ENCODE measurements at regions not wholly inside any gene's neighbourhood (a gene's known extent, or its start where the extent isn't known, plus 50 kb on each side); places are given as distances from the start of the nearest gene placed in this dataset.
"Not testable (repeated sequence)": the region's sequence is repeated elsewhere in the genome, so short reads cannot be mapped to it uniquely, and the experiment has no call there.

DNA sequence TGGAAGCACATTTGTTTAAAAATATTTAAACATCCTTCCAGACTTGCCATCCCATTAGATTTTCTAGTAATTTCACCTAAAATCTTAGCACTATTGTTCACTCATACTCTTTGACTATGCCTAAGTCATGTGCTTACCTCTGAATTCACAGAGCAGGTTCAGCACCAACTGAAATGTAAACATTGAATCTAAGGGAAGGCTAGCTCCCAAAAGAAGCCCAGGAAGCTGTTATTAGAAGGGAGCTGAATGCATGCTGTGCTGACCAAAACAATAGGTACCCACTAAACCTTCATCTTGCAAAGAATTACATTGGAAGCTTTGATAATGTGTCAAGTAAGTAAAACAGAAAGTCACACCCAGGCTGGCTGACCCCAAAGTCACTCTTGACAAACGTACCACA, 571.3 kb downstream of the GABRG2 start:
- DNase-seq, result no peak

DNA sequence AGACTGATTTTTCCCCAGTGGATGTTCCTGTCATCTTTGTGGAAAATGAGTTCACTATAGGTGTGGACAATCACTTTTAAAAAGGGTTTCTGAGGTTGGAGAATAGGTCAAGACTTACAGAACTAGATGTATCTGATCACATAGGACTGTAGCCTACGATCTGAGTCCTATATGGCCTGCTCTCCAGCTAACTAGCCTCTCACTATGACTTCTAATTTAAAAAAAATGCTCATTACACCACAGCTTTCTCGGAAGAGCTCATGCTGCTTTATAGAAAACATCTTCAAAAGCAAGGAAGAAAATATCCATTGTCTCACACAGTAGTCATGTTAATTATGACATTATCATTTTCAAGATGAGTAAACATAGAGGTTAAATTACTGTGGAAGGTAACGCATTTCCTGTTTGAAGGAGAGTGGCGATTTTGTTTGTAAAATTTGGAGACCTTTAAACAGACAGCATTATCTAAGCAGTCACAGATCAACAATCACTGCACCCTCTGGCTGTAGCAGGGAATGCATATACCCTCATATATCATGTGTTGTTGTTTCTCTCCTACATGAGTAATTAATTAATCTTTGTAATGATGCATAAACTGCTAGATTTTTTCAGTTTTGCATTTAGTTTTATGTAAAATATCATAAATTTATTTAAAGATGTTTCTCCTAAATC, 573.7 kb downstream of the GABRG2 start:
- DNase-seq, result no peak

DNA sequence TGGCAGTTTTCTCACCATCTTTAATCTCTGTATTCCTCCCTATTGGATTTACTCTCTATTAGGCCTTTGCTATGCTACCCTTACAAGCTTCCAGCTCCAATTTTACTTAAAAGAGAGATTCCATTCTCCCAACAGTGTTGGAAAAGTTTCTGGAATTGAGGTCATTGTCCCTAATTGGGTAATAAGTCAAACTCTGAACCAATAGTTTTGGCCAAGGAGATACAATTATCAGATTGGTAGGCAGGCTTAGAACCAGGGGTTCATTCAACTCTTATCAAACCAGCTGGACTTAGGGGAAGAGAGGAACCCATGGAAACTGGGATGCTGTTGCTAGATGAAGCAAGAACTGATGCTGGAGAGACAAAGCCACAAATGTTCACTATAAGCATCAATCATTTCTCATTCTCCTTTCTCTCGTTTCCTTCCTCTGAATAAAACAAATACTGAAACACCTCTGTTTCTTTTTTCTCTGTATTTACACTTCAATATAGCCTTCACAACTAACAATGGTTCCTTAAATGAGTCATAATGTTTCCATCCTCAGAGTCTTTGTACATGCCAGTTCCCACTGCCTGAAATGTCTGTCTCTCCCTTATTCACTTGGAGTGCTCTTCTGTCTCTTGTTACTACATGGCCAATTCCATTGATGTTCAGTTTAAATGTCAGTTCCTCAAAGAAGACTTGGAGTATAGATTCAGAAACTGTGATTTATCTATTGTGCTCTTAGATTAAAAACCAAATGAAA, 587.3 kb downstream of the GABRG2 start:
- no peak for DNase-seq

DNA sequence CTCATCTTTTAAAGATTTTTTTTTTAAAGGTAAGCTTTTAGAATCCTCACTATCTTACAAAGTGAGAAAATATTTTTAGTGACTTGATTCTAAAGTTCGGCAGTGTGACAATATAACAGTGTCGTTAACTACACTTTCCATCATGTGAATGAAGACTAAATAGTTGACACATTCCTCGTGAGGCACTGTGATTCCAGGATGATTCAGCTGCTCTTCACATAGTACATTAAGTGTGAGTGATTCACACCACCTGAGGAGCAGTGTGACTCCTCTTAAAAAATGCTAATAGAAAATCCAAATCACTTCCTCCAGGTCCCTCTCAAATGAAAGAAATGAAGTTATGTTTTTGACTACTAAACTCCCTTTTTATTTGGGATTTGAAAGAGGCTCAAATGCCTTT, 589.5 kb downstream of the GABRG2 start:
- no peak for DNase-seq

DNA sequence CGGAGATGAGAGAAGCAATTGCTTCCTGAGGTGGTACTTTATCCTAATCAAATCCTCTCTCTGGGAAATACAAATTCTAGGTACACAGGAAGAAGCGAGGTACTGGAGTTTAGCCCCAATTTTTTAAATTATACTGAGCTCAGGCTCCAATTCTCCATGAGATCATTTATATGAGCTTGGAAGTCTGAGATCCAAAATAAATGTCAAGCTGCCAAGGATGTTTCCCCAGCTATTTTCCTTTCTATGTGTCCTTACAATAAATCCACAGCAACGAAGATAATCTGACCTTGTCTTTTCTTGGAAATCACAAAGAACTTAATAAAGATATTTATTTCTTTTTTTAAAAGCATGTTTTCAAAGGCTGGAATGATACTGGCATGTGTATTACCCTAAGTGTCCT, 597.3 kb downstream of the GABRG2 start:
- DNase-seq, result no peak

DNA sequence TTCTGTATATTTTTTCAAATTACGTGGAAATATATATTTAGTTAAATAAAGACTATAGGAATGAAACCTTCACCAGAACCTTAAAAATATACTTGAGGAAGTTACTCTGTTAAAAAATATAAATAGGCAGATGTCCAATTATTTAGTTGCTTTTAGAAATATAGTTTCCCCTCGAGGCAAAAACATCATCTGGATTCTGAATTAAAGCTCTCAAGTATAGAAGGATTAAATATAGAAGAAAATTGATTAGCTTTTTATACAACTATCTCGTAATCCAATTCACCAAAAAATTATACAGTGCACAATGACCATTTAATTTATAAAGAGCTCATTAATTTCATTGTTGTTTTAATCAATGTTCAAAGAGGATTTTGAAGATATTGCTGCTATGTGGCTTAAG, 601.4 kb downstream of the GABRG2 start:
- DNase-seq, result no peak

DNA sequence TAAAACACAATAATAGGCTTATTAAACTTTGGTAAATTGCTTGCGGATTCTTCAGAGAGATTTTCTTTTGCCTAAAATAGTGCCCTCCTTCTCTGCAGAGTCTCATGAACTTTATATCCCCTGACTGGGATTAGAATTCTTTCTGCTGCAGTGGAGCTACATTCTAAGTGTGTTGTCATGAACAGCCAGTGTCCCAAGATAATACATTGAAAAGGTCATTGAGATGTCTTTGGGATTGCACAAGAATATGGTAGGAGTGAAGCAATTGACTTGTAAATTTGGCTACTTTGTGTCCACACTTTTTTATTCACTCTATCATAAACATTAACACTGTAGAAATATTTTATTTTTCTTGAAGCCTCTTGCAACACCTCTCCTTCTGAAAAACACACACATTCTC, 604.5 kb downstream of the GABRG2 start:
- no peak for DNase-seq

DNA sequence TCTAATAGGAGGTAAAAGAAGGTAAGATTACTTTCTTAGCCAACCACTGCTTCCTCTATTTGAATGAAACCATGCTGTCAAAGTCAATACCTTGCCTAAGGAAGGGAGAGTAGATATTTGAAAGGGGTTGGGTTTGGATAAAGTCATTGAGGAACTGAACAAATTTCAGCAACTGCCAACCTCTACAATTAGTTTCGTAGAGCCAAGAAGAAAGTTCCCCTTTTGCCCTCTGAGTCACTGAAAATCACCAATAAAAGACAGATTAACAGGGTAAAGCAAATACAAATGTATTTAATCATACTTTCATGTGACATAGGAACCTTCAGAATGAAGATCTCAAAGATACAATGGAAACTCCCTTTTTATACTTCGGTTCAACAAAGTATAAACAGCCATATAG, 615.7 kb downstream of the GABRG2 start:
- no peak for DNase-seq

DNA sequence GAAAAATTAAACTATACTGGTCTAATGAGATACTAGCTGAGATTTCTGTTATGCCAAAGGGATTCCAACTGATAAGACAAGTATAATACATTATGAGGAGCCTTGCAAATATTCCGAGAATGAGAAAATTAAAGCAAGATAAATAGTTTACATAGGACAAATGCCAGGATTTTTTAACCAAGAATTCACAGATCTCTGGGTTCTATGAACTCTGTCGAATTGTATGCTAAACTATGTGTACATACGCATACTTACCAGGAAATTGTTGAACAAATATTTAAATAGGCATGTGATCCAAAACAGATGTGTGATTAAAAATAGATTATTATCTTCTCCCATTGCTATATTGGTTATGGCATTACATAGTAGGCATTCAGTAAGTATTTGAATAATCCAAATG, 616.6 kb downstream of the GABRG2 start:
- no peak for DNase-seq

DNA sequence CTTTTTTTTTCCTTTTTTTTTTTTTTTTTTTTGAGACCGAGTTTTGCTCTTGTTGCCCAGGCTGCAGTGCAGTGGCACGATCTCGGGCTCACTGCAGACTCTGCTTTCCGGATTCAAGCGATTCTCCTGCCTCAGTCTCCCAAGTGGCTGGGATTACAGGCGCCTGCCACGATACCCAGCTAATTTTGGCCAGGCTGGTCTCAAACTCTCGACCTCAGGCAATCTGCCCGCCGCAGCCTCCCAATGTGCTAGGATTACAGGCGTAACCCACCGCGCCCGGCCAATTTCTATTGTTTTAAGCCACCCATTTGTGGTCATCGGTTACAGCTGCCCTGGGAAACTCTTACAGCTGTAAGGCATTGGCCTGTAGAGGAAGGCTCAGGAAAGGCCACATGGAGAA, 617.7 kb downstream of the GABRG2 start:
- DNase-seq, result no peak

DNA sequence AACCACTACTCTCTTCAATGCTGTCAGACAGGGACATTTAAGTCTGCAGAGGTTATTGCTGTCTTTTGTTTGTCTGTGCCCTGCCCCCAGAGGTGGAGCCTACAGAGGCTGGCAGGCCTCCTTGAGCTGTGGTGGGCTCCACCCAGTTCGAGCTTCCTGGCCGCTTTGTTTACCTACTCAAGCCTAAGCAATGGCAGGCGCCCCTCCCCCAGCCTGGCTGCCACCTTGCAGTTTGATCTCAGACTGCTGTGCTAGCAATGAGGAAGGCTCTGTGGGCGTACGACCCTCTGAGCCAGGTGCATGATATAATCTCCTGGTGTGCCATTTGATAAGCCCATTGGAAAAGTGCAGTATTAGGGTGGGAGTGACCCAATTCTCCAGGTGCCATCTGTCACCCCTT, 628.7 kb downstream of the GABRG2 start:
- DNase-seq, result not testable (repeated sequence)

DNA sequence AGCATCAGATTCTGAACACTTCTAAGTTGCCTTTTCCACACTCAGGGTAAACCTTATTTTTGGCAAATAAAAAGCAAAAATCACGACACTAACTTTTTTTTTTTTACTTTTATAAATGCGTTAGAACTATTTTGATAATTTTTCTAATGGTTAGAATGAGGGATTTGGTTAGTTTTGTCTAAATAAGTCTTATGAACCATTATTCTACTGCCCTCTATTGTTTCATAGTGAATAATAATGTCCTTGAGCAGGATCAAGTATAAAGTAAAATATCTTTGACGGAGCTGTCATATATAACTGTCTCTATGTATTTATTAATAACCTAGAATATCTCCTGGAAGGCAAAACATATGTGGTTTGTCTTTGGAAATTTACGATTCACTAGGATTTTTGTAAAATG, 631.8 kb downstream of the GABRG2 start:
- no peak for DNase-seq

DNA sequence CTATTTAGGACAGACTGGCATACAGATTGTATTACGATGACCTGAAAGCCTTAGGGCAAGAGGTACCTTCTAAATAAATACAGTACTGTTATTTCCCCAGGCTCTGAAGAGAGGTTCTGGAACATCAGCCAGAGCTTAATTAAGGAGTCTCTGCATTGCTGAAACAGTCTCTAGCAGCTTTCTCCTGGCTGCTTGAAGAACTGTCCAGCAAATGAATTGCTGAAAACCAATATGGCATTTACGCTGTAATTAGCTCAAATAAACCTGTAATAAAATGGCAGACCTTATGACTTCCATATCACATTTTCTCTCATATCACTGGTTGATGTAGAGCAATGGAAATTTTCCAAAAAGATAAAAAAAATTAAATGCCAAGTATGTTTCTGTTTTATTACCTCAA, 636.3 kb downstream of the GABRG2 start:
- DNase-seq, result no peak

DNA sequence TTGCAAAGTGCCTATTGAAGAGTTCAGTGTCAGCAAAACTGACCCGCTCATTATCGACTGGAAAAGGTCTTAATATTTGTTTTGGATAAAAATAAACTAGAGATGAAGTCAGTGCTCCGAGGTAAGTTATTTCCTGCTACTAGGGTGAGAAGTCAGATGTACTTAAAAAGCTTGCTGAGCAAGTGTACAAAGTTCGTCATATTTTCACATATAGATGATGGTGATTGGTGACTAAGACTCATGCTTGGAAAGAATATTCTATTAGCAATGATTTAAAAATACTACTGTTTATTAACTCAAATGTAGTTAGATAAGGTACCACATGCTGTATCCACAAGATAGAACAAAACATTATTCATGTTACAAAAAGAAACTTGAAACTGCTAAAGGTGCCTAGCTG, 643.7 kb downstream of the GABRG2 start:
- DNase-seq, result no peak

DNA sequence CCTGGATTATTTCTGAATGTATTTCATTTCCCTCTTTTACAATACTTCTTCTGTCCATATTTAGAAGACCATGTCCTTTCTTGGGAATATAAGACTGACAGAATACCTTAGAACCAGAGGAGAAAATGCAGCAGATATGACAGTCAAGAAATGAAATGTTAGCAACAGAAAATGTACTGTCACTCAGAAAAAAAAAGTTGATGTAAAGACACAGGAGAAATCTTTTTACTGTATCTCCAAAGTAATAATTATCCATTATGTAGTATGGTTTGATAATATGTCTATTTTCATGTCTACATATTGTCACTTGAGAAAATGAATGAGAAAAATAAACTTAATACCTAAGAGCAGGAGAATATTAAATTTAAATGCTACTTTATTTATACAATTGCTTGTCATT, 652.1 kb downstream of the GABRG2 start:
- no peak for DNase-seq

DNA sequence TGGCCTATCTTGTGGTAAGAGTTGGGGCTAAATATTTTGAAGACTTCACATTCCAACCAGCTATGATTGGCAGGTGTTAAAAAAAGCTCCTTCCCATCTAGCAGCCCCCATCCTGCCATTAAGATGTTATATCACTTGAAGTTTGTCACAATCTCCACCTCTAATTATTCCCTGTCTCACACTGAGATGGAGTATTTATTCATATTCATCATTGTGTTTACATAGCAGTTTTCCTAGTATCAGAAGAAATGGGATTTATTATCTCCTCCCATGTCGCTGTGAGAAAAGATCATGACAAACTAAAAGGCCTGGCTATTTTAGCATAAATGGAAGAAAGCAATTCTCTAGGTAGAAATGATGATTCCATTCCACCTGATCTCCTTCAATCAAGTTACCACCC, 653.6 kb downstream of the GABRG2 start:
- DNase-seq, result no peak

DNA sequence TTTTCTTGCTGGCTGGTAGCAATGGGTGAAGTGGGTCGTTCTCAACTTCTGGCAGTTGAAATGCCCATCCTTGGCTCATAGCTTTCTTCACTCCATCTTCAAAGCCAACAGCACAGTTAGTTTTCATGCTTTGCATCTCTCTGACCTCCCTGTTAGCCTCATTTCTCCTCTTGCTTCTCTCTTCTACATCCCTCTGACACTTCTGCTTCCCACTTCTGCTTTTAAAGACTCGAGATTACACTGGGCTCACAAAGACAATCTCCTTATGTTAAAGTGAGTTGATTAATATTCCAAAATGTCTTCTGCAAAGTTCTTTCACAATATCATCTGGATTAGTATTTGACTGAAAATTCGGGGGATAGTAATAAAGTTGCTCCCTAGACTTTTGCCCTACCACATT, 684.8 kb upstream of the CCNG1 start:
- no peak for DNase-seq

DNA sequence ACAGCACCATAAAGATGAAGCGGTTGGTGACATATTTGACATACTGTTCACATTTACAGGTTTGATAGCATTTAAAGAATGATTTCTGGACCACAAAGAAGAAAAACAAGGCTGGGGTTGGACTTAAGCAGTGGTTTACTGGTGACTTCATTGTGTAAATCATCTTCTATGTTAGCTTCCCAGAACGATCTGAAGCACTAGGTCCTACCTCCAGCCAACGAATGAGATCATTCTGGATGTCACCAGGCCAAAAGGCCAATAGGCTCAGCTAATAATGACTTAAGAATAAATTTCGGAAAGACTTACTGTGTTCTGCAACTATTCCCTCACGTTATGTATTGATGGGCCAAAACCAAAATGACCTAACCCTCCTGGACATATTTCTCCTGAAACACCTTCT, 675.3 kb upstream of the CCNG1 start:
- DNase-seq, result no peak

DNA sequence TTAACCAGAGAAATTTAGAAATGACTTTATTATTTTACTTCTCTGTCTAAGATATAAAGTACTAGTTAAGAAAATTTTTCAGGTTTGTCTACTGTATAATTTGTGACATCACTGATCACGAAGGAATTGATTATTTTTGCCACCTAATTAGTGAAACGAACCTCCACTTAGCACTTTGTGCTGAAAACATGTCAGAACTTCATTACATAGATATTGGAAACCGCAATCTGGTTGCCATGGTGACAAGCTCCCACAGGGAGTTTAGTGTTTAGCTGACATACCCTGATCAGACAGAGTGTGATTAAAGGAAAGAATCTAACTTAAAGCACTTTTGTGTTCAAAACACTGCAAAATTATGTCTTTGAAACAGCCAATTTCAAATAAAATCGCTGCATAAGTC, 668.4 kb upstream of the CCNG1 start:
- DNase-seq, result no peak

DNA sequence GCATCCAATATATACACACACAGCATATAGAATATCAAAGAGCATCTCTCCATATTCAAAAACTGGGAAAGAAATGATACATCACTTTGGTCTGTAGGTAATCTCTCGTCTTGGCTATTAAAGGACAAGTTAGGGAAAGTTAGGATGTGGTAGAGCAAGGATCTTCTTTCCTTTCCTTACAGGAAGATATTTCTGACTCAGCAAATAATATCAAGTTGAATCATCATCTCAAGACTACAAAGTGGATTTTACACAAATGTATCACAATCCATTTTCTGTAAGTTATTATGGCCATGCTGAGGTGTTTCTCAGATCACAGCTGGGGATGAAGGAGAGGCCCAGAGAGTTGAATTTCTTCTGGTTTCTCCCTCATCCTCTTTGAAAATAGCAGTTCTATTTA, 651.7 kb upstream of the CCNG1 start:
- DNase-seq, result no peak

DNA sequence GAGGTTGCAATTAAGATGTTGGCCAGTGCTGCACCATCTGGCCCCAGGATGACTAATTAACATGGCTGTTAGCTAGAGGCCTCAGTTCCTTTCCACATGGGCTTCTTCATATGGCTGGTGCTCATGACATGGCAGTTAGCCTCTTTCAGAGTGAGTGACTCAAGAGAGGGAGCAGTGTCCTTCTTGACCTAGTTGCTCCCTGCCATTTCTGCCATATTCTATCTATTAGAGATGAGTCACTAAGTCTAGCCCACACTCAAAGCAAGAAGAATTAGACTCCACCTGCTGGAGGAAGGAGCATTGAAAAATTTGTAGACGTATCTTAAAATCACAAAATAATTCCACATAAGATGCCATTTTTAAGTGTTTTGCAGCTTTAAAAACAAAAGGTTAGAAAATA, 651.2 kb upstream of the CCNG1 start:
- DNase-seq, result no peak

DNA sequence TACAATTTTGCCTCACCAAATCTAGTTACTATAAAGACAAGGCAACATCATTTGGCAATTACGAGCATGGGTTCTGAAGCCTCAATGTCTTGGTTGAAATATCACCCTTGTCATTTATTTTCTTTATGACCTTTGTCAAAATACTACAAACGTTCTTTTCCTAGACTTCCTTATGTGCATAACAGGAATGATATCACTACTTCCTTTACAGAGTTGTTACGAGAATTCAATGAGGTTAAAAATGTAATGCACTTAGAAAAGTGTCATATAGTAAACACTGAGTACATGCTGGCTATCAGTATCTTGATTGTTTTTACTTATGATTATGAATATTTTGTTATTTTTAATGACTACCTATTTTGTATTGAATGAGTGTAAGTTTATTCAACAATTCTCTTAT, 640.9 kb upstream of the CCNG1 start:
- no peak for DNase-seq

DNA sequence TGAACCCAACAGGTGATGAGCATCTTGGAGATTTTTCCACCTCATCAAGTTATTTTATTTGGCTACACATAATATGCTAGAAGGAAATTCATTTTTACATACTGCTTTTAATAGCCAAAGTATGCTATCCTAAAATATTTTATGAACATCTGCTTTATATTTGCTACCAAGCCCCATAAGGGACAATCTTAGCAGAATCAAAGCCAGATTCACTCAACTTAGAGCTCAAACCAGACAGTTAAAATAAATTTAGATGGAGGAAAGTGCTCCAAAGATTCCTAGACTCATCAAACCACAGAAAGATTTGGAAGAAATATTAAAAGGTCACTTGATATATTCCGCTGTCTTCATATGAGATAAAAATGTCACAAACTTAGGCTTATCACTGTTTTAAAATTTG, 637.1 kb upstream of the CCNG1 start:
- no peak for DNase-seq

DNA sequence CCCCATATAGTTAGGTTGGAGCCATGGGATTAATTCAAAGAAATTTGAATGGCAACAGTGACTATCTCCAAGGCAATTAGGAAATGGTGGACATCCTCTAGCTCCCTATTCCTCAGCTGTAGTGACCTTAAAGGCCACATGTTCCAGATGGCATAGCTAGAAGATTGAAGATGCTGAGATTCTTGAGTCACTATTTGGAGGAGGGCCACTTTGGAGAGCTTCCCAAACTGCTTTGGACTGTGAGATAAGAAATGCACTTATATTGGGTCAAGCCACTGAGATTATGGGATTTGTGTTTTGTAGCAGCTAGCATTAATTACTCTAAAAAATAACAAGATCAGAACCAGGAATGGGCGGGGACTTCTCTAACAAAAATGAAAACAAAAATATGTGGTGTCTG, 636.2 kb upstream of the CCNG1 start:
- DNase-seq, result no peak

DNA sequence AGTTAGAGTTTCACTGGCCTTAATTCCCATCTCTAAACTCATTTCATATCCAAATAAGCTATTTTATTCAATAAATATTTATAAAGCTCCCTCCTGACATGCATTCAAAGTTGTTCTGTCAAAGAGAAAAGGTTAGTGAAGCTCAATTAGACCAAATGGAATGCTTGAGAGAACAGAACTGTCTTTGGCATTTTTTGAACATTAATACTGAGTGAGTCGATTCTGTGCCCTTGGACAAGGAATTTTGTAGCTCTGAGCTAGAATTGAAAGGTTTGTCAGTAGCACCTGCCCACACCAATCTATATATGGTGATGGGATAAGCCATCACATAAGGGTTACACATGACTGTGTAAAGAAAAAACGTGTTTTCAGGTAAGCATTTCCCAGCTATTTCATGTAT, 631.2 kb upstream of the CCNG1 start:
- DNase-seq, result no peak

Data from activated T-cell treated with anti-CD3 and anti-CD28 coated beads for 4 hours (primary cell).